ENCODE measurements at regions not wholly inside any gene's neighbourhood (a gene's known extent, or its start where the extent isn't known, plus 50 kb on each side); places are given as distances from the start of the nearest gene placed in this dataset.

GRCh38 chr14:39946807-39947206 lies 514.6 kb upstream of the FBXO33 start:
- DNase-seq, result no peak

- no peak for DNase-seq
Measured at GRCh38 chr14:39939023-39939422, 506.8 kb upstream of the FBXO33 start.

- peak; percentile 4 for DNase-seq
Measured at GRCh38 chr14:39912192-39913100, 480.2 kb upstream of the FBXO33 start.

- DNase-seq, result no peak
Measured at GRCh38 chr14:39897657-39898056, 465.4 kb upstream of the FBXO33 start.

GRCh38 chr14:39890026-39890425 lies 457.8 kb upstream of the FBXO33 start:
- no peak for DNase-seq

GRCh38 chr14:39884091-39884490 lies 451.9 kb upstream of the FBXO33 start:
- no peak for DNase-seq

GRCh38 chr14:39880965-39881364 lies 448.7 kb upstream of the FBXO33 start:
- no peak for DNase-seq

- DNase-seq, result no peak
Measured at GRCh38 chr14:39880106-39880695, 448.0 kb upstream of the FBXO33 start.

GRCh38 chr14:39877577-39878190 lies 445.5 kb upstream of the FBXO33 start:
- no peak for DNase-seq

GRCh38 chr14:39876916-39877315 lies 444.7 kb upstream of the FBXO33 start:
- no peak for DNase-seq

- DNase-seq, result no peak
Measured at GRCh38 chr14:39875028-39875427, 442.8 kb upstream of the FBXO33 start.

- no peak for DNase-seq
Measured at GRCh38 chr14:39873791-39874190, 441.6 kb upstream of the FBXO33 start.

GRCh38 chr14:39868949-39869348 lies 436.7 kb upstream of the FBXO33 start:
- DNase-seq, result no peak

- no peak for DNase-seq
Measured at GRCh38 chr14:39868251-39868650, 436.0 kb upstream of the FBXO33 start.

- no peak for DNase-seq
Measured at GRCh38 chr14:39863441-39863840, 431.2 kb upstream of the FBXO33 start.

- no peak for DNase-seq
Measured at GRCh38 chr14:39861696-39862095, 429.5 kb upstream of the FBXO33 start.

GRCh38 chr14:39861229-39861600 lies 429.0 kb upstream of the FBXO33 start:
- DNase-seq, result no peak

GRCh38 chr14:39860596-39861228 lies 428.5 kb upstream of the FBXO33 start:
- no peak for DNase-seq

GRCh38 chr14:39859314-39859713 lies 427.1 kb upstream of the FBXO33 start:
- no peak for DNase-seq

- DNase-seq, result no peak
Measured at GRCh38 chr14:39857376-39858055, 425.3 kb upstream of the FBXO33 start.

GRCh38 chr14:39853441-39853840 lies 421.2 kb upstream of the FBXO33 start:
- DNase-seq, result no peak

GRCh38 chr14:39851202-39851601 lies 419.0 kb upstream of the FBXO33 start:
- DNase-seq, result no peak

- DNase-seq, result no peak
Measured at GRCh38 chr14:39847852-39848251, 415.6 kb upstream of the FBXO33 start.

Measured in stimulated activated CD4-positive, alpha-beta T cell treated with anti-CD3 and anti-CD28 coated beads, Interleukin-1b, Interleukin-23, amount 100 ng/mL, for 48 hours (primary cell).